Tibial nerve (tissue), 4 donors: ENCODE measurements at regions not wholly inside any gene's neighbourhood (a gene's known extent, or its start where the extent isn't known, plus 50 kb on each side); places are given as distances from the start of the nearest gene placed in this dataset.

Experiments
- CTCF ChIP-seq, 5 experiments: fragments of 200-600 bp in 3 of 5; fragments of 450-650 bp in 2 of 5; sonication (generic) in 3 of 5; IDR thresholded peaks; one replicate each; pipeline ENCODE4 v1.5.1; 2016 to 2019; ENCODE audit warnings: antibody characterized with exemption in 5 of 5, mild to moderate bottlenecking in 3 of 5, moderate library complexity in 2 of 5
- EP300 ChIP-seq, 2 donors: sonication (generic); formaldehyde crosslinking; IDR thresholded peaks; one replicate each; pipeline ENCODE4 v1.6.1; 2017; ENCODE audit warnings: antibody characterized with exemption in 2 of 2, mild to moderate bottlenecking in 1 of 2
- POLR2A ChIP-seq, 2 donors: fragments of 450-650 bp; IDR thresholded peaks; one replicate each; pipeline ENCODE4 v1.6.1; 2017; ENCODE audit warnings: antibody characterized with exemption in 2 of 2, mild to moderate bottlenecking in 2 of 2, moderate library complexity in 2 of 2

- no peak for TF ChIP-seq POLR2A (IDR thresholded peaks at IDR 0.05)
- TF ChIP-seq CTCF (IDR thresholded peaks at IDR 0.05), result no peak
- no peak for TF ChIP-seq EP300 (IDR thresholded peaks at IDR 0.05)
Measured at GRCh38 chr3:55198554-55198953, 270.7 kb upstream of the LRTM1 start.
